GM21786 (cell line): ENCODE measurements at regions not wholly inside any gene's neighbourhood (a gene's known extent, or its start where the extent isn't known, plus 50 kb on each side); places are given as distances from the start of the nearest gene placed in this dataset.
"Not testable (repeated sequence)": the region's sequence is repeated elsewhere in the genome, so short reads cannot be mapped to it uniquely, and the experiment has no call there.

Source experiments
- ATAC-seq: cut with Tn5 transposase; IDR thresholded peaks from one replicate; pipeline ENCODE4 v1.9.1; 2021; ENCODE audit not compliant: unreplicated experiment

DNA sequence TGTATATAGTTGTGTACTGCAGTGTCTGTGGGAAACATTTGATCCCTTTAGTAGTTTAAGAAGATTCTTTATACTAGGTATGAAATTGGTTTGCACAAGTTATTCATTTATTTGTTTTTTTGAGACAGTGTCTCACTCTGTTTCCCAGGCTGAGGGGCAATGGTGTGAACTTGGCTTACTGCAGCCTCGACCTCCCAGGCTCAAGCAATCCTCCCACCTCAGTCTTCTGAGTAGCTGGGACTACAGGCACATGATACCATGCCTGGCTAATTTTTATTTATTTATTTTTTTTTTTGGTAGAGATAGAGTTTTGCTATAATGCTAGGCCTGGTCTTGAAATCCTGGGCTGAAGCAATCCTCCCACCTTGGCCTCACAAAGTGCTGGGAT lies 209.4 kb downstream of the RASSF9 start:
- no peak for ATAC-seq

DNA sequence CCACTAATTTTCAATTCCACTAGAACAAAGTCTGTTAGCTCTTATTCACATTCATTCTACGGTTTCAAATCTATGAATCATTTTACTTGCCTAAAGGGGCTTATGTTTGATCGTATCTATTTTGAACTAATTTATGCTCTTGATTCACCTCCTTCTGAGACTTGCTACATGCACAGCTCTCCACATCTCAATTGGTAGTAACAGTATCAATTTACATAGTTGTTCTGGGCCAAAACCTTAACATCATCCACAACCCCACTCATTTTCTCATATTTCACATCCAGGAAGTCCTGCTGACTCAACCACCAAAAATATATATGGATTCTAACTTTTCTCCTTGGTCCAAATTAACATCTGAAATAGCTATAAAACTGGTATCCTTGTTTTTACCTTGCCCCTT lies 208.6 kb downstream of the RASSF9 start:
- ATAC-seq = no peak

DNA sequence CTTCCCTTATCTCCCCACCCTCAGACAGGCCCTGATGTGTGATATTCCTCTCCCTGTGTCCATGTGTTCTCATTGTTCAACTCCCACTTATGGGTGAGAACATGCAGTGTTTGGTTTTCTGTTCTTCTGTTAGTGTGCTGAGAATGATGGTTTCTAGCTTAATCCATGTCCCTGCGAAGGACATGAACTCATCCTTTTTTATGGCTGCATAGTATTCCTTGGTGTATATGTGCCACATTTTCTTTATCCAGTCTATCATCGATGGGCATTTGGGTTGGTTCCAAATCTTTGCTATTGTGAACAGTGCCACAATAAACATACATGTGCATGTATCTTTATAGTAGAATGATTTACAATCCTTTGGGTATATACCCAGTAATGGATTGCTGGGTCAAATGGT lies 207.6 kb downstream of the RASSF9 start:
- not testable (repeated sequence) for ATAC-seq

DNA sequence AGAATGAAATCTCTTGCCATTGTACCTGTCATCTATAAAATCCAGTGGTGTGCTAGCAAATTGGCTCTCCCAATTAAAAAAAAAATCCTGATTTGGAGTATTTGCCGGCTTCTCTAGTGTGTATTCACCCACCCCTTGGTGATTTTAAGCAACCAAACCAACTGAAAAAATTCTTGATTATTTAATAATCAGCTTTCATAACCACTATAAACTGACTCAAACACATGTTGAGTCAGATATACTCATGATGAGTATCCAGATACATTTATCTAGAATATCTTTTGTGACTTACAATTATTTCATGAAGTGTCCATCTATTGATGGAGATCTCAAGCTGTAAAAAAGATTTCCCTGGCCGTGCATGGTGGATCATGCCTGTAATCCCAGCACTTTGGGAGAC lies 205.4 kb downstream of the RASSF9 start:
- no peak for ATAC-seq

DNA sequence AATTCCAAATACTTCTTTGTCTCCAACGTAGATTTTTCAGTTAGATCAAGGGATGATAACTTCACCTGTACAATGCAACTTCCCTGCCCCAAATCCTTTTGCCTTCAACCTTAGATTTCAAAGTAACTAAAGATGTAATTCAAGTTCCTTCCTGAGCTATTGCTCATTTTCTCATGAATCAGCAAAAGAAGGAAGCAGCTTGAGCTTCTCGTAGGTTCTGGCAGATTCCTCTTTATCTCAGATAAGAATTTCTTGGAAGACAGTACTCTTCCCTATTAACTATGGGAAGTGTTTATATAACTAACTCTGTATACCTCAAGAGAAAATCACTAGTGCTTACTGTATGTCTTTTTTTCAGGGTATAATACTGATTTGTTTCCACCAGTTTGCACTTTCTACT lies 203.8 kb downstream of the RASSF9 start:
- ATAC-seq = no peak

DNA sequence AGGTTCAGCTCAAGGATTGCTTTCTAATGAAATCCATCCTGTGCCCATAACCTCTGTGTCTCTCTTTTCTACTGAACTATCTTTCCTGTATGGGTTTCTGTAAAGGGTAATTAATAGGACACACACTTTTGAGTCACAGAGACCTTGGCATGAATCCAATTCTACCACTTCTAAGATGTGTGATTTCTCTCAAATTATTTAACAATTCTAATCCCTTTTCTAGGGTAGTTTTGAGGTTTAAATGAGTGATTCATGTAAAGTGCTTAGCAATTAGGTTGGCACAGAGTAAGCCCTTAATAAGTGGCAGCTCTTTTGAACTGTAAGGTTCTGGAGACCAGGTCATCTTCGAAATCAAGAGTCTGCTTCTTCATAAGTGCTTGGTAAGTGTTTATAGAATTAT lies 202.7 kb downstream of the RASSF9 start:
- no peak for ATAC-seq

DNA sequence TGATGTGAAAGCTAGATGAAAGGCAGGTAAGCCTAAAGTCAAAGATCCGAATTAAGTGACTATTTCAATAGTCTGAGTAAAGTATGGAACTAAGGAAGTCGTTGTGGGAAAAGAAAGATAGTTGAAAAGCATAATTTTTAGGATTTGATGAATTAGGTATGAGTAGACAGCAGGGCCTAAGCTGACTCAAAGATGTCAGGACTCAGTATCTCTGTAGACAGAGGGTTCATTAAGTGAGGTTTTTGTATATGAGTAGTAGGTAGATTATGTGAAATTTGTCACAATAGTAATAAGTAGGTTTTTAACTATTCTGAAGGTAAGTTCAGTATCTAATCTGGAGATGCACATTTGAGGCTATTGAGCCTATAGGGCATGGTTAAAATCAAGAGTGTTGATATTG lies 196.4 kb downstream of the RASSF9 start:
- no peak for ATAC-seq

DNA sequence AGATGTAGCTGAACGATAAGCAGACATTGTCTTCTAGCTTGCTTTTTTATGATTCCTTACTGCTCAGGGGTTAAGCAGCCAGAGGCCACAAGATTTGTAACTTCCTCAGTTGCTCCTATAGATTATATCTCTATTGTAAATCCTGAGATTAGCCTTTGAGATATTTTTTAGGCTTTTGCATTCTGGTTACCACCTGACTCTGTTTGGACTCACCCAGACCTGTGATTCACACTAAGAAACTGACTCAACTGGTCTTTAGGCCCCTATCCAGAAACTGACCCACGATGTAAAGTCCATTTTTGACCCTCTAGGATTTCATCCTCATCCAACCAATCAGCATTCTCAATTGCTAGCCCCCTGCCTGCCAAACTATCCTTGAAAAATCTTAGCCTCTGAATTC lies 194.4 kb downstream of the RASSF9 start:
- no peak for ATAC-seq

DNA sequence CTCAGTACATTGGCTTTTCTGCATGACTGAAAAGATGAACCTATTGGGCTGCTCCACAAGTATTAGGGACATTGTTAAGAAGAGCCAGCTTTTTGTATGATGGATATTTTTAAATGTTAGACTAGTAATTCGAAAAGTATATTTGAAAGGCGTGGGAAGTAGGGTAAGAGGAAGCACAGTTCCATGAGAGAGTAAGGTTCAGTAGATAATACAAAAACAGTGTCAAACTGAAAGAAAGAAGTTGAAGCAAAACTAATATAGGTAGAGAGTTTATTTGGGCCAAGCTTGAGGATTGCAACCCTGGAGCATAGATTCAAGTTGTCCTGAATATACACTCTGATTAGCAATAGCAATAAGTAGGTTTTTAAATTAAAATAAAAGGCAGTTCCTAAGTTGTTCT lies 193.9 kb downstream of the RASSF9 start:
- ATAC-seq = no peak

DNA sequence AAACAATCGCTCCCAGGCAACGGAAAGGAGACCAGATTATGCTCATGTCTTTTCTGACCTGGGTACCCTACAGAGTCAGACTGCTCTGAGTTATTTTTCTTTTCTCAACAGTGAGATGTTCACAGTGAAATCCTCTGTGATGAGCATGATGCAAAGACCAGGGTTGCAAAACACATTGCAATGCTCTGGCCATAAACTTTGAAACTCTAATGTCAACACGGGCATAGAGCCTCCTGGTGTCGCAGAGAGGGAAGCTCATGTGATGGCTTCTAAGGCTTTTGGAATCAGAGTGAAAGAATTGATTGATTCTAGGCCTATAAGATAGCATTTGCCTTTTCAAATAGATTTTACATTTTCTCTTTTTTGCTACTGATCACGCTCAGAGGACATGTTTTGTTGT lies 193.4 kb downstream of the RASSF9 start:
- ATAC-seq = no peak

DNA sequence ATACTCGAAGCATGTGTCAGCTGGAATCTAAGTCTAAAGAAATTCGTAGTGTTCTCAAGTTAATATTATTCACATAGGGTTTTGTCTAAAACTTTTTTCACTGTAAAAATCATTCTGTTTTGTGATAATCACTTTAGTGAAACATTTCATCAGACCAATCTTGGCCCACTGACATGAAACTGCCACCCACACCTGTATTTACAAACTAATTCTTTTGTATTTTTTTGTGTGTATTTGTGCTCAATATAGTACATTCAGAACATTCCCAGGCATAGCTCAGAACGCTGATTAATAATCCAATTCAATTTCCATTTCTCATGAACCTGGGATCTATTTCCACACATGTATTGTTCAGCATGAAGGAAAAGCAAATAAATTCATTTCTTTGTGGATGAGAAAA lies 191.7 kb downstream of the RASSF9 start:
- ATAC-seq = no peak

DNA sequence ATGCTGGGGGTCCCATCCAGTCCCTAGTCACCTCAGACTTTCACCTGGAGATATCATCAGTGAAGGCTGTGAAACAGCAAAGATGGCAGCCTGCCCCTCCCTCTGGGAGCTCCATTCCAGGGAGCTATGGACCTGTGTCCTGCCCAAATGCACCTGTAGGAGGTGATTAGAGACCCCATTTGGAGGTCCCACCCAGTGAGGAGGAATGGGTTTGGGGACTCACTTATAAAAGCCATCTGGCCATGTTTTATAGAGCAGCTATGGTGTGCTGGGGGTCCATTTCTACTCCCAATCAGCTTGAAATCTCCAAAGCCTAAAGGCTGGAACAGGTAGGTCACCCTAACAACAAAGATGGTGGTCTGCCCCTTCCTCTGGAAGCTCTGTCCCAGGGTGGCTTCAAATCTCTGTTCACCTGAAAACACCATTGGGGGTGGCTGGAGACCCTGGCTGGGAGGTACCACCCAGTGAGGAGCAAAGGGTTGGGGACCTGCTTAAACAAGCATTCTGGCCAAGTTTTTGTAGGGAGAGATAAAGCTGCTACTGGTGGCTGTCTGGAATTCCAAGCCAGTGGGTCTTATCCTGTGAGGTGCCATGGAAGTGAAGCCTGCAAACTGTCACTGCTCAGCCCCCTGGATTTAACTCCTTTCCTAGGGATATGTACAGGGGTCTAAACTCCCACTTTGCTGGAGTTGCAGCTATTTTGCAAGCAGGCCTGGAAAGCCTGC lies 182.3 kb downstream of the RASSF9 start:
- ATAC-seq = no peak

DNA sequence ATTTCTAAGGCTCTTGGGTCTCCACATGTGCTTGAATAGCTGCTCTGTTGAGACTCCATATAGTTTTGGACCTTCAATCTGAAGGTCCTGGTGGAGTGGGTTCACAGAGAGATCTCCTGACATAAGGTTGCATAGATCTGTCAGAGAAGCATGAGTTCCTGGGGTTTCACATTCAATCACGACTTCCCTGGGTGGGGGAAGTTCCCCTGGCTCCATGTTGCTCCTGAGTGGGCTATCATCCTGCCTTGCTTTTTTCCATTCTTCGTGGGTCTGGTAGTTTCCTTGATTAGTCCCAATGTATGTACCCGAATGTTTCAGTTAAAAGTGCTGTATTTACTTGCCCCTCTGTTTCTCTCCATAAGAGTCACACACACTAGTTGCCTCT lies 181.8 kb downstream of the RASSF9 start:
- ATAC-seq = no peak

DNA sequence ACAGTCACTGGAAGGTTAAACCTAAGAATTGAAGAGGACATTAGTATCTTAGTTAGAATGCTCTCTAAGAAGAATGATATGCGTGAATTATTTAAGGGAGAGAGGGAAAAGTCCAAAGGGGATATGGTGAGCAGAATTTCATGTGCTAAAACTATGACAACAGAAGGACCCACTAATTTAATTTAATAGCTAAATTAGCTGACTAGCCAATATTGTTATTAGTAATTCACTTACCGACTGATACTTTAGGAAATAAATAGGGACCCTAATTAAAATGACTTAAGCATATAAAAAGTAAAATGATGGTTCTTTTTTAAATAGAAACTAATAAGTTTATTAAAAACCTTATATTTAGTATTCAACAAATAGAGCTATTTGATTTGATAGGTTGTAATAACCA lies 179.6 kb downstream of the RASSF9 start:
- ATAC-seq = no peak

DNA sequence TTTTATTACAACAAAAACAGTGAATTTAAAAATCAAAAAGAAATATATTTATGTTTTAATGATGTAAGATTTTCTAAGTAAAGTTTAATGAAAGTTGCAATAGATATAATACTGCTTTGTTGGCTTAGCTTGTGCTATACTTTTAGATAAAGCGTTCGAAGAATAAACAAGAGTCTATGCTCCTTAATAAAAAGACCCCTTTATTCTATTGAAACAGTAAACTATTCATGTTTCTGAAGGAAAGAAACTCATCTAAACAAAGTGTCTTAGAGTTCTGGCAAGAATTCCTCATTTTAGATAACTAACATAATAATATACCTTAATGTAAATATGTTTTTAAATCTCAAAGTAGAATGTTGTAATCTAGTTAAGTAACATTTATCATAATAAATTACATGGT lies 179.0 kb downstream of the RASSF9 start:
- no peak for ATAC-seq

DNA sequence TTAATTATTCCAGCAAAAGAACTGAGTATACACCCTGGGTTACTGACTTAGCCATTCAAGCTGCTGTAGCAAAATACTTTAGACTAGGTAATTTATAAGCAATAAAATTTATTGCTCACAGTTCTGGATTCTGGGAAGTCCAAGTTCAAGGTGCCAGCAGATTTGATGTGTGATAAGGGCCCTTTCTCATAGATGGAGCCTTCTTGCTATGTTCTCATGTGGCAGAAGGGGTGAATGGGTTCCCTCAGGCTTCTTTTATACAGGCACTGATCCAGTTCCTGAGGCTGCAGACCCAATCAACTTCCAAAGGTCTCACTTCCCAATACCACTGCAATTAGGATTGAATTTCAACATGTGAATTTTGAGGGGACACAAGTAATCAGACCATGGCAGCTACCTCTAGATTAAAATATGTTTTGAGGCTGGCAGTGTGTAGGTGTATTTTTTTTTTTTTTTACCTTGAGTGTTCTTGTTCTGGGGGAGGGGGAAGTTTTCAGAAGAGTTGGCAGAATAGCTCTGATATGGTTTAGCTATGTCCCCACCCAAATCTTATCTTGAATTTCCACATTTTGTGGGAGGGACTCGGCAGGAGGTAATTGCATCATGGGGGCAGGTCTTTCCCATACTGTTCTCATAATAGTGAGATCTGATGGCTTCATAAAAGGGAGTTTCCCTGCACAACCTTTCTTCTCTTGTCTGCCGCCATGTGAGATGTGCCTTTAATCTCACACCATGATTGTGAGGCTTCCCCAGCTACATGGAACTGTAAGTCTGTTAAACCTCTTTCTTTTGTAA lies 178.2 kb downstream of the RASSF9 start:
- ATAC-seq = no peak

DNA sequence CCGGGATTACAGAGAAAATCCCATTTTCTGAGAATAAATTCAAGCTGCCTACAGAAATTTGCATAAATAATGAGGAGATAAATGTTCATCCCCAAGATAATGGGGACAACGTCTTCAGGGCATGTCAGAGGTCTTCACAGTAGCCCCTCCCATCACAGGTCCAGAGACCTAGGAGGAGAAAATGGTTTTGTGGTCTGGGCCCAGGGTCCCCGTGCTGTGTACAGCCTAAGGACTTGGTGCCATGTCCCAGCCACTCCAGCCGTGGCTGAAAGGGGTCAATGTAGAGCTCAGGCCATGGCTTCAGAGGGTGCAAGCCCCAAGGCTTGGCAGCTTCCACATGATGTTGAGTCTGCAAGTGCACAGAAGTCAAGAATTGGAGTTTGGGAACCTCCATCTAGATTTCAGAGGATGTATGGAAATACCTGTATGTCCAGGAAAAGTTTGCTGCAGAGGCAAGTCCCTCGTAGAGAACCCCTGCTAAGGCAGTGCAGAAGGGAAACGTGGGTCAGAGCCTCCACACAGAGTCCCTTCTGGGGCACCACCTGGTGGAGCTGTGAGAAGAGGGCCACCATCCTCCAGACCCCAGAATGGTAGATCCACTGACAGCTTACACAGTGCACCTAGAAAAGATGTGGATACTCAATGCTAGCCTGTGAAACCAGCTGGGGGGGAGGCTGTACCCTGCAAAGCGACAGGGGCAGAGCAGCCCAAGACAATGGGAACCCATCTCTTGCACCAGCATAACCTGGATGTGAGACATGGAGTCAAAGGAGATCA lies 176.3 kb downstream of the RASSF9 start:
- ATAC-seq = no peak

DNA sequence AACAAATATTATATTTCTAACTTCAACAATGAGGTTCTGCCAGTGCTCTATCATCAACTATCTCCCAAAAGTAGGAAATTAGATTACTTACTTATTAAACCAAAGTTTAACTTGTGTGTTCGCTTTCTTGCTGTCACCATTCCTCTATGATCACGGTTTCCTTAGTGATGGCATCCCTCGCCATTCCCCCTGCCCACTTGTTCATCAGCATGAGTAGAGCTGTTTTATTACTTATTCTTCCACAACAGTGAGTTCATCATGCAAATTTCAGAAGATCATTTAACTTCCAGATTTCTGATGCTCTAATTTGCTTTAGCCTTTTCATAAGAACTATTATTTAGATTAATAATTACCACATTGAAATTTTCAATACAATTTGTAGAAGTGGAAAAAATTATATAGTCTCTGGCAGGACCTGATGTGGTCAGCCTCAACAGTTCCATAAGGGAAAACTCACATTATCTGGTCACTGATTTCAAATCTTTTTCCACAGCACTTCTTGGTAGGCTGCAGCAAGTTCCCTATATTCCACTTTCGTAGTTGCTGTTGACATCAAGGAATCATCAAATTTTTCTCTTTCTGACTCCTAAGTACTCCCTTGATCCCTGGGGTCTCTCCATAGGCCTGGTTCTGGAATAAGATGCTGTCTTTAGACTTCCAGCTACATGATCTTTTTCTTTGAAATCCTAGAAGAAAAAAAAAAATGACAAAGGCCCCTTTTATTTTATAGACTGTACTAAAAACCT lies 174.6 kb downstream of the RASSF9 start:
- ATAC-seq = no peak

DNA sequence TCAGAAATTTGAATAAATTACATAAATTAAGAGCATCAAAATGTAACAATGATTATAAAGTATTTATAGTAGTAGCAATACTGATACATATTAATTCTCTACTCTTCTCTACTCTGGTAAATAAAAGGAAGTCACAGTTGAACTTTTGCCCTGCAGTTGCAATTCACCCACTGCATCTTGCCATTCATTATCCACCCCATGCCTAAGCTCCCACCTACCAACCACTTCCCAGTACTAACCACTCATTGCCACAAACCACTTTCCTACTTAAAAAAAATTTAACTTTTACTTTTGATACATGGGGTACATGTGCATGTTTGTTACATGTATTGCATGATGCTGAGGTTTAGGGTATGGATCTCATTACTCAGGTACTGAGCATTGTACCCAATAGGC lies 174.0 kb downstream of the RASSF9 start:
- no peak for ATAC-seq

DNA sequence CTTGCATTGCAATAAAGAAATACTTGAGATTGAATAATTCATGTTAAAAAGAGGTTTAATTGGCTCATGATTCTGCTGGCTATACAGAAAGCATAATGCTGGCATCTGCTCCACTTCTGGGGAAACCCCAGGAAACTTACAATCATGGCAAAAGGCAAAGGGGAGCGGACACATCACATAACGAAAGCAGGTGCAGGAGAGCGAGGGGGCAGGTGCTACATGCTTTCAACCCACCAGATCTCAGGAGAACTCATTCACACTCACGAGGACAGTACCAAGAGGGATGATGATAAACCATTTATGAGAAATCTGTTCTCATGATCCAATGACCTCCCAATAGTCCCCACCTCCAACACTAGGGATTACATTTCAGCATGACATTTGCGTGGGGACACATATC lies 172.6 kb downstream of the RASSF9 start:
- no peak for ATAC-seq

DNA sequence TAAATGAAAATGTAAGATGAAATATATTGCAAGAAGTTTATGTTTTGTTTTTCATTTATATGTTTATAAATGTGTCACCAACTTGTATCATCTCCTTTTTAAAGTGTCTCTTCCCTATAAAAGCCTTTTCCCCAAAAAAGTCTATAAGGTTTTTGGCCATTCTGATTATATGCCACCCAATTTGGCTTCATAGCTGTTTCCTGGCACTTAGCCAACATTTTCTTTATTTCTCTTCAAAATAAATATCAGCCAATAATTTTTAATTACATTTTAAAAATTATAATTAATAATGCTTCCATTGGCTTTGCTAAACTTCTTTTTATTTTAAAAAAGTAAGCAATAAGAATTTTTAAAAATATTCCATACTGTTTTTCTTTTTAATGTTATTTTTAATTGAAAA lies 171.8 kb downstream of the RASSF9 start:
- ATAC-seq = no peak
